Uterus (tissue), 3 donors: ENCODE measurements at regions not wholly inside any gene's neighbourhood (a gene's known extent, or its start where the extent isn't known, plus 50 kb on each side); places are given as distances from the start of the nearest gene placed in this dataset.

Experiments
- DNase-seq, 2 donors: peaks; one replicate each; pipeline ENCODE4 v3.0.0-alpha.2; 2019 to 2020
- H3K27ac ChIP-seq, 2 donors: fragments of 200-600 bp; sonication (generic); 1 replicate in 1 of 2; 2 replicates in 1 of 2; pipeline ENCODE4 v1.5.1; 2016 to 2018
- H3K27me3 ChIP-seq, 2 donors: fragments of 200-600 bp; sonication (generic); one replicate each; pipeline ENCODE4 v1.5.1; 2018 to 2019; ENCODE audit warnings: control low read depth in 1 of 2
- H3K36me3 ChIP-seq, 2 donors: fragments of 200-600 bp; sonication (generic); one replicate each; pipeline ENCODE4 v1.5.1; 2019; ENCODE audit warnings: control low read depth in 1 of 2
- H3K4me1 ChIP-seq, 2 donors: fragments of 200-600 bp; sonication (generic); one replicate each; pipeline ENCODE4 v1.5.1; 2018 to 2019; ENCODE audit warnings: control low read depth in 1 of 2
- H3K4me3 ChIP-seq, 2 donors: fragments of 200-600 bp; sonication (generic); 1 replicate in 1 of 2; 2 replicates in 1 of 2; pipeline ENCODE4 v1.5.1; 2018 to 2019; ENCODE audit warnings: mild to moderate bottlenecking in 1 of 2
- H3K9me3 ChIP-seq, 2 donors: fragments of 200-600 bp; sonication (generic); one replicate each; pipeline ENCODE4 v1.5.1; 2019; ENCODE audit warnings: control low read depth in 1 of 2
- POLR2A ChIP-seq, 2 donors: fragments of 450-650 bp; IDR thresholded peaks; one replicate each; pipeline ENCODE4 v1.6.1; 2016; ENCODE audit warnings: antibody characterized with exemption in 2 of 2, mild to moderate bottlenecking in 1 of 2, moderate library complexity in 1 of 2
- intact Hi-C: fragments of 100-400 bp; cut with DNase I; formaldehyde crosslinking; loops from one replicate; pipeline ENCODE4 v1.15.1; 2023; ENCODE audit warnings: low total_unique reads
- TF ChIP-seq, protein P1 (sequence below), 4 experiments: fragments of 200-600 bp in 2 of 4; fragments of 450-650 bp in 2 of 4; sonication (generic) in 2 of 4; IDR thresholded peaks; one replicate each; pipeline ENCODE4 v1.5.1; 2016 to 2019; ENCODE audit warnings: antibody characterized with exemption in 4 of 4, mild to moderate bottlenecking in 2 of 4, moderate library complexity in 1 of 4
- donor health status: DM: yes; HTN: yes; CAD: no.

DNA sequence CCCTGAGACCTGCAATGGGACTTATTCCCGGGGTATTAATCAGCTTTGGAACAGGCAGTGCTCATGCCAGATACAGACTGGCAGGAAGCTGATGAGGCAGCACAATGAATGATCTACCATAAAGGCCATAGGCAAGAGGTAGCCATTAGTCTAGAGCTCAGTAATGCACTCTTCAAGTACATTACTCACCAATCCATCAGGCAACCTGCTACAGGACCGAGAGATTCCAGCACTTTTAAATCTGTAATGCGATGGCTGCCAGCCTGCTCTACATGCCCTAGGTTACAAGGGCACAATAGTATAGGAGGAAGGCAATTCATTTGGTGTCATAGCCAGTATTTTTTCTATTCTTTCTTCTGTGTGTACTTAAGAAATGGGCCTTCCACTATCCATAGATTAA lies 217.8 kb upstream of the PMFBP1 start:
- no peak for DNase-seq
- H3K27me3 ChIP-seq = no peaks in the 10 kb centered on the region
- intact Hi-C loops = no loop called here
- H3K4me3 ChIP-seq = no peak overlapping the region
- no peaks in the 10 kb centered on the region for H3K4me1 ChIP-seq
- no peak overlapping the region for H3K27ac ChIP-seq
- no peaks in the 10 kb centered on the region for H3K36me3 ChIP-seq
- TF ChIP-seq, protein P1, sequence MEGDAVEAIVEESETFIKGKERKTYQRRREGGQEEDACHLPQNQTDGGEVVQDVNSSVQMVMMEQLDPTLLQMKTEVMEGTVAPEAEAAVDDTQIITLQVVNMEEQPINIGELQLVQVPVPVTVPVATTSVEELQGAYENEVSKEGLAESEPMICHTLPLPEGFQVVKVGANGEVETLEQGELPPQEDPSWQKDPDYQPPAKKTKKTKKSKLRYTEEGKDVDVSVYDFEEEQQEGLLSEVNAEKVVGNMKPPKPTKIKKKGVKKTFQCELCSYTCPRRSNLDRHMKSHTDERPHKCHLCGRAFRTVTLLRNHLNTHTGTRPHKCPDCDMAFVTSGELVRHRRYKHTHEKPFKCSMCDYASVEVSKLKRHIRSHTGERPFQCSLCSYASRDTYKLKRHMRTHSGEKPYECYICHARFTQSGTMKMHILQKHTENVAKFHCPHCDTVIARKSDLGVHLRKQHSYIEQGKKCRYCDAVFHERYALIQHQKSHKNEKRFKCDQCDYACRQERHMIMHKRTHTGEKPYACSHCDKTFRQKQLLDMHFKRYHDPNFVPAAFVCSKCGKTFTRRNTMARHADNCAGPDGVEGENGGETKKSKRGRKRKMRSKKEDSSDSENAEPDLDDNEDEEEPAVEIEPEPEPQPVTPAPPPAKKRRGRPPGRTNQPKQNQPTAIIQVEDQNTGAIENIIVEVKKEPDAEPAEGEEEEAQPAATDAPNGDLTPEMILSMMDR (IDR thresholded peaks at IDR 0.05) = no peak
- no peak for TF ChIP-seq POLR2A (IDR thresholded peaks at IDR 0.05)
- H3K9me3 ChIP-seq = peaks cover 0 to 6% of the 10 kb centered on the region in 2 donors

DNA sequence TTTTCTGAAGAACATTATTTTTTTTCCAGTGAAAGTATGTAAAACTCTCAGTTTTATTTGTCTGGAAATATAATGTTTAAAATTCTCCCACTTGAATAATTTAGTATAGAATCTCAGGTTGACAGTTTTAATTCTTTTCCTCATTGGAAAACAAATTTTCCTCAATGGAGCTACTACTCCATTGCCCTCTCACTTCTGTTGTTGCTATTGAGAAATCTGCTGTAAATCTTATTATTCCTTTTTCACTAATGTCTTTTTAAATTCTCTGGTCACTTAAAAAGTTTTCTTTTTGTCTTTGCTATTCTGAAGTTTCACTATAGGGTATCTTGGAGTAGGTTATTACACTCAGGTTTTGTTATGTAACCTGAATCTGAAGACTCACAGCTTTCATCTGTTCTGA lies 216.1 kb upstream of the PMFBP1 start:
- no peak overlapping the region for H3K4me3 ChIP-seq
- TF ChIP-seq POLR2A (IDR thresholded peaks at IDR 0.05) = no peak
- TF ChIP-seq, protein P1 (IDR thresholded peaks at IDR 0.05) = no peak
- no peaks in the 10 kb centered on the region for H3K4me1 ChIP-seq
- H3K27ac ChIP-seq = no peak overlapping the region
- no peaks in the 10 kb centered on the region for H3K27me3 ChIP-seq
- H3K9me3 ChIP-seq = peaks cover 0 to 6% of the 10 kb centered on the region in 2 donors
- no peak for DNase-seq
- intact Hi-C loops = no loop called here
- no peaks in the 10 kb centered on the region for H3K36me3 ChIP-seq

DNA sequence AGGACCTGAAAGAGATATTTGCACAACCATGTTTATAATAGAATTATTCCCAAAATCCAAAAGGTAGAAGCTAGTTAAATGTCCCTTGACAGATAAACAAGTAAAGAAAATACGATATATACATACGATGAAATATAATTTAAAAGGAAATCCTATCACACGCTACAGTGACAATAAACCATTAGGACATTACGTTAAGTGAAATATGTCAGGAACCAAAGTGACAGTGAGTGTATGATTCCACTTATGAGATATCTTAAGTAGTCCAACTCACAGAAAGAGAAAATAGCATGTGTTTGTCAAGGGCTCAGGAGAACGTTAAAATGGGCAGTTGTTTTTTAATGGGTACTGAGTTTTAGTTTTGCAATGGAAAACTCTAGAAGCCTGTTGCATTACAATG lies 212.7 kb upstream of the PMFBP1 start:
- Histone ChIP-seq H3K27ac (no peak overlapping the region), H3K4me3 (no peak overlapping the region), H3K36me3 (no peaks in the 10 kb centered on the region), H3K4me1 (no peaks in the 10 kb centered on the region), H3K27me3 (no peaks in the 10 kb centered on the region), H3K9me3 (peaks cover 0 to 6% of the 10 kb centered on the region in 2 donors)
- intact Hi-C loops = no loop called here
- TF ChIP-seq, protein P1 (IDR thresholded peaks at IDR 0.05) = no peak
- no peak for TF ChIP-seq POLR2A (IDR thresholded peaks at IDR 0.05)
- DNase-seq = no peak

DNA sequence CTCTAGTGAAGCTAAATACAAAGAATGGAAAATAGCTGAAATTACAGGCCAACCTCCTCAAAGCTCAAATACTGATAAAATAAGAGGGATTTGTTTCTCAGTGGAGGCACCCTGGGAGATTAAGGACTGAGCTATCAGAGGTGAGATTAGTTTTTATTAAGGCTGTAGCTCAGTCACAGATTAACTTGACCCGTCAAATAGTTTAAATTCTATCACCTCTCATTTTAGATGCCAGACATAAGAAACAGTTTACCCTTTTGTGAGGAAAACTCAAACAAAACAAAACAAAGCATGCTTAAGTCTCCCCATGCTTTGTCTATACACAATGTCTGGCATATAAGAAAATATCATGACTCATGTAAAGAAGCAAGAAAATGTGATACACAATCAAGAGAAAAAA lies 208.3 kb upstream of the PMFBP1 start:
- H3K4me1 ChIP-seq = no peaks in the 10 kb centered on the region
- no peak overlapping the region for H3K27ac ChIP-seq
- no peaks in the 10 kb centered on the region for H3K9me3 ChIP-seq
- H3K36me3 ChIP-seq = no peaks in the 10 kb centered on the region
- intact Hi-C loops = no loop called here
- H3K4me3 ChIP-seq = no peak overlapping the region
- no peak for DNase-seq
- no peaks in the 10 kb centered on the region for H3K27me3 ChIP-seq
- TF ChIP-seq POLR2A (IDR thresholded peaks at IDR 0.05) = no peak

DNA sequence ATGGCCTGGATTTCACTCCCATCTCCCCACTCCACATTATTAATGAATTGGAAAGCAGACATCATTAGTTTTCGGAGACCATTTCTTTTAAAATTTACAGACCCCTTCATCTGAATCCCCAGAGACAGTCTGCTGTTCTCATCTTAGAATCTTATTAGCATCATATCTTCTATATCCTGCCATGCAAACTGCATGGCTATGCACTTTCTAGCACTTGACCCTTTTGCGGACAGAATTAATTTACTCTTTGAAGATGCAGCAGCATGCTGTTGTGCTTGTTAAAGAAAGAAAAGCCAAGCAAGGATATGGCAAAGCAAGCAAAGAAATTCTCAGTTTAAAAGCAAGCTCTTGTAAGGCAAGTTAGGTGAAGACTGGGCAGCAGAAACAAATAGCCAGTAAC lies 201.2 kb upstream of the PMFBP1 start:
- Histone ChIP-seq H3K36me3 (no peaks in the 10 kb centered on the region), H3K4me3 (no peak overlapping the region), H3K27me3 (no peaks in the 10 kb centered on the region), H3K4me1 (no peaks in the 10 kb centered on the region), H3K9me3 (no peaks in the 10 kb centered on the region), H3K27ac (no peak overlapping the region)
- no peak for TF ChIP-seq POLR2A (IDR thresholded peaks at IDR 0.05)
- TF ChIP-seq, protein P1 (IDR thresholded peaks at IDR 0.05) = no peak
- DNase-seq = no peak
- intact Hi-C loops = no loop called here
